ENCODE measurements at regions not wholly inside any gene's neighbourhood (a gene's known extent, or its start where the extent isn't known, plus 50 kb on each side); places are given as distances from the start of the nearest gene placed in this dataset.
"Not testable (repeated sequence)": the region's sequence is repeated elsewhere in the genome, so short reads cannot be mapped to it uniquely, and the experiment has no call there.

- no peaks in the 10 kb centered on the region for H3K9me3 ChIP-seq (ENCODE audit: control insufficient read depth, insufficient read depth, low read length)
- H3K4me3 ChIP-seq (ENCODE audit: low read length), result no peak overlapping the region
- H3K4me1 ChIP-seq (ENCODE audit: control insufficient read depth, insufficient read depth, low read length), result no peaks in the 10 kb centered on the region
- H3K27me3 ChIP-seq (ENCODE audit: control insufficient read depth, insufficient read depth, low read length), result no peaks in the 10 kb centered on the region
- no peak overlapping the region for H3K4me3 Mint-ChIP-seq
- no peaks in the 10 kb centered on the region for H3K9me3 Mint-ChIP-seq
- no peaks in the 10 kb centered on the region for H3K4me1 Mint-ChIP-seq
- no peaks in the 10 kb centered on the region for H3K36me3 Mint-ChIP-seq
- H3K27ac Mint-ChIP-seq, result no peak overlapping the region
- intact Hi-C loops (cut with micrococcal nuclease), result no loop called here
- H3K27ac ChIP-seq (ENCODE audit: low read length), result no peak overlapping the region
- no peak for TF ChIP-seq CTCF (IDR thresholded peaks at IDR 0.05)
- H3K27me3 Mint-ChIP-seq (ENCODE audit: low read depth in 2 of 2), result peaks cover 12 to 26% of the 10 kb centered on the region in 2 donors
- H3K36me3 ChIP-seq (ENCODE audit: control insufficient read depth, insufficient read depth, low read length), result no peaks in the 10 kb centered on the region
- ATAC-seq (no peak), DNase-seq (no peak)
- 50% methylated on average over 2 of the region's 2 CpGs for WGBS (ENCODE audit: insufficient coverage)
Observed at GRCh38 chr21:35556536-35556935, 503.8 kb downstream of the SETD4 start.

GRCh38 chr21:35552483-35552882 lies 503.4 kb upstream of the RUNX1 start:
- H3K27me3 Mint-ChIP-seq (ENCODE audit: low read depth in 2 of 2), result peaks cover 6 to 31% of the 10 kb centered on the region in 2 donors
- H3K4me3 Mint-ChIP-seq; H3K27ac Mint-ChIP-seq; H3K4me1 ChIP-seq (ENCODE audit: control insufficient read depth, insufficient read depth, low read length); H3K9me3 Mint-ChIP-seq; intact Hi-C loops (cut with micrococcal nuclease); DNase-seq; H3K36me3 ChIP-seq (ENCODE audit: control insufficient read depth, insufficient read depth, low read length); H3K9me3 ChIP-seq (ENCODE audit: control insufficient read depth, insufficient read depth, low read length); H3K27me3 ChIP-seq (ENCODE audit: control insufficient read depth, insufficient read depth, low read length); H3K4me1 Mint-ChIP-seq; H3K36me3 Mint-ChIP-seq; H3K4me3 ChIP-seq (ENCODE audit: low read length); ATAC-seq; H3K27ac ChIP-seq (ENCODE audit: low read length): not testable (repeated sequence)
- WGBS (ENCODE audit: insufficient coverage), result 93% methylated on average over 3 of the region's 3 CpGs

- no peak for DNase-seq
- Histone ChIP-seq H3K4me1 (ENCODE audit: control insufficient read depth, insufficient read depth, low read length) (no peaks in the 10 kb centered on the region), H3K27me3 (ENCODE audit: control insufficient read depth, insufficient read depth, low read length) (no peaks in the 10 kb centered on the region), H3K36me3 (ENCODE audit: control insufficient read depth, insufficient read depth, low read length) (no peaks in the 10 kb centered on the region), H3K4me3 (ENCODE audit: low read length) (no peak overlapping the region), H3K9me3 (ENCODE audit: control insufficient read depth, insufficient read depth, low read length) (no peaks in the 10 kb centered on the region), H3K27ac (ENCODE audit: low read length) (no peak overlapping the region)
- intact Hi-C loops (cut with micrococcal nuclease), result no loop called here
- peaks cover 16 to 46% of the 10 kb centered on the region in 2 donors for H3K27me3 Mint-ChIP-seq (ENCODE audit: low read depth in 2 of 2)
- H3K36me3 Mint-ChIP-seq, result no peaks in the 10 kb centered on the region
- no peaks in the 10 kb centered on the region for H3K9me3 Mint-ChIP-seq
- no peak for TF ChIP-seq CTCF (IDR thresholded peaks at IDR 0.05)
- H3K27ac Mint-ChIP-seq, result no peak overlapping the region
- H3K4me3 Mint-ChIP-seq, result no peak overlapping the region
- H3K4me1 Mint-ChIP-seq, result no peaks in the 10 kb centered on the region
- WGBS (ENCODE audit: insufficient coverage), result 82% methylated on average over 3 of the region's 5 CpGs
- ATAC-seq, result no peak
Observed at GRCh38 chr21:35548904-35549615, 500.0 kb upstream of the RUNX1 start.

- Mint-ChIP-seq H3K4me3 (no peak overlapping the region), H3K36me3 (no peaks in the 10 kb centered on the region), H3K27ac (no peak overlapping the region), H3K4me1 (no peaks in the 10 kb centered on the region), H3K9me3 (no peaks in the 10 kb centered on the region), H3K27me3 (ENCODE audit: low read depth in 2 of 2) (peaks cover 22 to 54% of the 10 kb centered on the region in 2 donors)
- ATAC-seq (no peak), DNase-seq (no peak)
- H3K36me3 ChIP-seq (ENCODE audit: control insufficient read depth, insufficient read depth, low read length), result no peaks in the 10 kb centered on the region
- 90% methylated on average over 5 of the region's 7 CpGs for WGBS (ENCODE audit: insufficient coverage)
- no peaks in the 10 kb centered on the region for H3K9me3 ChIP-seq (ENCODE audit: control insufficient read depth, insufficient read depth, low read length)
- H3K4me1 ChIP-seq (ENCODE audit: control insufficient read depth, insufficient read depth, low read length), result no peaks in the 10 kb centered on the region
- no peak overlapping the region for H3K27ac ChIP-seq (ENCODE audit: low read length)
- no peak overlapping the region for H3K4me3 ChIP-seq (ENCODE audit: low read length)
- intact Hi-C loops (cut with micrococcal nuclease), result no loop called here
- H3K27me3 ChIP-seq (ENCODE audit: control insufficient read depth, insufficient read depth, low read length), result no peaks in the 10 kb centered on the region
- no peak for TF ChIP-seq CTCF (IDR thresholded peaks at IDR 0.05)
Observed at GRCh38 chr21:35547946-35548774, 499.1 kb upstream of the RUNX1 start.

All from natural killer cell (primary cell).